ENCODE measurements at regions not wholly inside any gene's neighbourhood (a gene's known extent, or its start where the extent isn't known, plus 50 kb on each side); places are given as distances from the start of the nearest gene placed in this dataset.

DNA sequence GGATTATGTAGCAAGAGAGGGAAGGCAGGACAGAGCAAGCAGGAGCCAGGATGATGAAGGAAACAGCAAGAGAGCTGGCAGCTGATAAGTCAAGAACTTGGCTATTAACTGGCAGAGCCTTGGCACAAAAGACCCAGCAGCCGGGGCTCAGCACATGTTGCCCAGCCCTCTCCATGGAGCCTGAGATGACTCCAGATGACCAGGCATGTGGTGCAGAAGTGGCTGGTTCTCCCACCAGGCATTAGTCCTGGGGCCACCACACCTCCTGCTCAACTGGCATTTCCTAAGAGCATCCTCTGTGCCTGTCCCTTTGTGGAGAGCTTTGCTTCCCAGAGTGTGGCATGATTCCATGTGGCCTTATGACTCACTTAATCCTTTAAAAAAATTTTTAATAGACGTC is 522.6 kb downstream of the MN1 start:
- no peak overlapping the region for H3K4me3 ChIP-seq
- H3K9me3 ChIP-seq, result no peaks in the 10 kb centered on the region
- H3K4me1 ChIP-seq, result no peaks in the 10 kb centered on the region
- DNase-seq, result no peak
- no peaks in the 10 kb centered on the region for H3K36me3 ChIP-seq
- H3K27me3 ChIP-seq, result peaks cover 10% of the 10 kb centered on the region
- TF ChIP-seq, protein P1, sequence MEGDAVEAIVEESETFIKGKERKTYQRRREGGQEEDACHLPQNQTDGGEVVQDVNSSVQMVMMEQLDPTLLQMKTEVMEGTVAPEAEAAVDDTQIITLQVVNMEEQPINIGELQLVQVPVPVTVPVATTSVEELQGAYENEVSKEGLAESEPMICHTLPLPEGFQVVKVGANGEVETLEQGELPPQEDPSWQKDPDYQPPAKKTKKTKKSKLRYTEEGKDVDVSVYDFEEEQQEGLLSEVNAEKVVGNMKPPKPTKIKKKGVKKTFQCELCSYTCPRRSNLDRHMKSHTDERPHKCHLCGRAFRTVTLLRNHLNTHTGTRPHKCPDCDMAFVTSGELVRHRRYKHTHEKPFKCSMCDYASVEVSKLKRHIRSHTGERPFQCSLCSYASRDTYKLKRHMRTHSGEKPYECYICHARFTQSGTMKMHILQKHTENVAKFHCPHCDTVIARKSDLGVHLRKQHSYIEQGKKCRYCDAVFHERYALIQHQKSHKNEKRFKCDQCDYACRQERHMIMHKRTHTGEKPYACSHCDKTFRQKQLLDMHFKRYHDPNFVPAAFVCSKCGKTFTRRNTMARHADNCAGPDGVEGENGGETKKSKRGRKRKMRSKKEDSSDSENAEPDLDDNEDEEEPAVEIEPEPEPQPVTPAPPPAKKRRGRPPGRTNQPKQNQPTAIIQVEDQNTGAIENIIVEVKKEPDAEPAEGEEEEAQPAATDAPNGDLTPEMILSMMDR (IDR thresholded peaks at IDR 0.05), result no peak
- no peak overlapping the region for H3K27ac ChIP-seq
- no peak for ATAC-seq
- intact Hi-C loops (cut with DNase I), result no loop called here

DNA sequence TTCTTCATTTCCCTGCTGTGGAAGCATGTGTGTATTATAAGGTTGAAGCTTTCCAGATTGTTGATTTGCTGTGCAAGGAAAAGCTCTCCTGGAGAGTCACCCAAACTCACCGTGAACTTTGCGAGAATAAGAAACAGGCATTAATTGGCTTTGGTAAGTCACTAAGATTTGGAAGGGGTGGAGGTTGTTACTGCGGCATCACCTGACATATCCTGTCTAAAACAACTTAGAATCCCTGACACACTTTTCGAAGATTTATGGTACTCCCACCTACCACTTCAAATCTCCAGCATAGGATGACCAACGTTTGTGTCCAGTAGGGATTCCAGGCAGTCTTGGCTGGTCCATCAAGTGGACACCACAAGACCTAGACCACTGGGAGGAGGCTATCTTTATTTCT is 518.3 kb downstream of the MN1 start:
- no peaks in the 10 kb centered on the region for H3K27me3 ChIP-seq
- TF ChIP-seq, protein P1 (IDR thresholded peaks at IDR 0.05), result no peak
- no peak overlapping the region for H3K4me3 ChIP-seq
- H3K9me3 ChIP-seq, result no peaks in the 10 kb centered on the region
- H3K4me1 ChIP-seq, result no peaks in the 10 kb centered on the region
- no peak overlapping the region for H3K27ac ChIP-seq
- DNase-seq (no peak), ATAC-seq (no peak)
- no peaks in the 10 kb centered on the region for H3K36me3 ChIP-seq
- intact Hi-C loops (cut with DNase I), result no loop called here

DNA sequence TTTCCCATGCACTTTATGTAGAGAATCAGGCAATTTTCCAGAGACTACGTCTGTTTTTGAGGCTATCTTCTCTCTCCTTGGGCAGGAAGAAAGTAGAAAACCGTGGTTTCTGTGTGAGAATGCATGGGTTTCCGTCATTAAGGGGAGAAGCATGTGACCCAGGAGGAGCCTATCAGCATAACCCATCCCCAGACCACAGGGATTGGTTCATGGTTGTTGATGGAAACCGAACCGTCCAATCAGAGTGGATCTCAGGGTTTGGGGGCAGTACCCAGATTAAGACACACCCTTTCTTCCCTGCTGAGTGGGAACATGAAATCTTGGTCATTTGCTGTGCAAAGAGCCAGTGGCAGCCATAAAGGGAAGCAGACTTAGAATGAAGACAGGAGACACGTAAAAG is 517.8 kb downstream of the MN1 start:
- intact Hi-C loops (cut with DNase I), result no loop called here
- Histone ChIP-seq H3K36me3 (no peaks in the 10 kb centered on the region), H3K4me3 (no peak overlapping the region), H3K4me1 (no peaks in the 10 kb centered on the region), H3K27ac (no peak overlapping the region), H3K9me3 (no peaks in the 10 kb centered on the region), H3K27me3 (no peaks in the 10 kb centered on the region)
- no peak for DNase-seq
- ATAC-seq, result no peak
- TF ChIP-seq, protein P1 (IDR thresholded peaks at IDR 0.05), result no peak

DNA sequence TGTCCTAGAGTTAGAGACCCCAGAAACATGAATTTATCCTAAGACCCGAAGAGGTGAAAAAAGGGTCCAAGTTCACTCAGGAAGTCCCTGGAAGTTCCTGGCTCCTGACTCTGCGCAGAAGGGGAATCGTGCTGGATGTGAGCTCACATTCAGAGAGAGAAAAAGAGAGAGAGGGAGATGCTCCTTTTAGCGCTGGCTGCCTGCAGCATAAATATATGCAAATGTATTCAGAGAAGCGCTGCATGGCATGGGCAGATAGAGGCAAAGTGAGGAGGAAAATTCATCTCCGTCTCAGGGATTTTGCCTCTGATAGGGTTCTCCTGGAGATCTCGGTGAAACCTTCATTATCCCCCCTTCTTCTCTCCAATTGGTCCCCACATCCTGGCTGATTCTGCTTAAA is 517.2 kb downstream of the MN1 start:
- Histone ChIP-seq H3K36me3 (no peaks in the 10 kb centered on the region), H3K9me3 (no peaks in the 10 kb centered on the region), H3K4me3 (no peak overlapping the region), H3K27me3 (no peaks in the 10 kb centered on the region), H3K4me1 (no peaks in the 10 kb centered on the region), H3K27ac (no peak overlapping the region)
- intact Hi-C loops (cut with DNase I), result no loop called here
- DNase-seq, result no peak
- ATAC-seq, result no peak
- TF ChIP-seq, protein P1 (IDR thresholded peaks at IDR 0.05), result no peak

DNA sequence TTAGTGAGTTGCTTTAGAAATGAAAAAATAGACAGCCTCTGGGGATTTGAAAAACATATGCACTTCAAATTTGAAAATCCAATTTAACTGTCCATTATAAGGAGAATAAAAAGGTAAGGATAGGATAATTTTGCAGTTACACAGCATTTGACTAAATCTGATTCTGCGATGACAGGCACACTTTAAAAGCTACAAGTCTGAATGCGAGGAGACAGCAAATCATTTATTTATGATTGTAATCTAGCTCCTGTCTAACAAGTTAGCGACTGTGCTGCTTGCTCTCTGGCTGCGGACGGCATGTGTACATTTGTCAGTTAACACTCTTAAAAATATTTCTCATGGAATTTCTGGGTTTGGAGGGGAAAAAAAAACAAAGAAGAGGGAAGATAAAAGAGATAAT is 514.8 kb downstream of the MN1 start:
- no peak overlapping the region for H3K27ac ChIP-seq
- DNase-seq (no peak), ATAC-seq (no peak)
- H3K36me3 ChIP-seq, result no peaks in the 10 kb centered on the region
- intact Hi-C loops (cut with DNase I), result no loop called here
- H3K27me3 ChIP-seq, result no peaks in the 10 kb centered on the region
- H3K4me3 ChIP-seq, result no peak overlapping the region
- H3K9me3 ChIP-seq, result no peaks in the 10 kb centered on the region
- no peaks in the 10 kb centered on the region for H3K4me1 ChIP-seq
- TF ChIP-seq, protein P1 (IDR thresholded peaks at IDR 0.05), result no peak

DNA sequence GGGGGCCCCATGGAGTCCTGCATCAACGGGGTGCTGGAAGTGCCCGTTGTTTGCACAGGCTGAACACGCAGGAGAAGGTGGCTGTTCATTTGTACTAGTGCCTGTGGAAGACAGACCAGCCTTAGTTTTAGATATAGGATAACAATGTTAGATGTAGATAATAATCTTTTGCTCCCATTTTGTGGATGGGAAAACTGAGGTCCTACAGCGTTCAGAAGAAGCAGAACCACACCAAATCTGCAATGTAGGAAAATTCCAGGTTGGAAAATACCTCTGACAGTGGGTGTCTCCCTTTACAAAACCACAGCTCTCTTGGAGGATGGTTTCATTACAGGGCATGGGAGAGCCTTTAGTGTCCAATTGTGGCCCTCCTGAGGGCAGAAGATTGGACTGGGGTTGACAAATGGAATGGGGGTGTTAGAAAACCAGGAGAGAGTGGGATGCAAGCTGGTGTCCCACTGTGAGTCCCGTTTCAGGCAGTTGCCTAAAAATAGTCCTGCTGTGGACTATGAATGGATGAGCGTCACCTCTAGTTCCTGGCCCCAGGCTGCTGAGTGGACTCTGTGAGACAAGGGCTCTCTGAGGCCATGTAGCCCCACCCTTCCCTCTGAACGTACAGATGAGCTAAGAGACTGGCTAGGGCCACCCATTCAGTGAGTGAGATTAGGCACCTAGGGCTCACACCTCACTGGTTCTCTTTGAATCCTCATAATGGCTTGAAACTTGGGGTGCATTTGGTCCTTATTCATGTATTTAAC is 508.8 kb downstream of the MN1 start:
- DNase-seq (no peak), ATAC-seq (no peak)
- H3K4me1 ChIP-seq, result no peaks in the 10 kb centered on the region
- no peaks in the 10 kb centered on the region for H3K36me3 ChIP-seq
- no peak overlapping the region for H3K4me3 ChIP-seq
- peaks cover 19% of the 10 kb centered on the region for H3K27me3 ChIP-seq
- TF ChIP-seq, protein P1 (IDR thresholded peaks at IDR 0.05), result no peak
- H3K9me3 ChIP-seq, result no peaks in the 10 kb centered on the region
- H3K27ac ChIP-seq, result no peak overlapping the region
- intact Hi-C loops (cut with DNase I), result no loop called here
